ENCODE measurements at regions not wholly inside any gene's neighbourhood (a gene's known extent, or its start where the extent isn't known, plus 50 kb on each side); places are given as distances from the start of the nearest gene placed in this dataset.
"Not testable (repeated sequence)": the region's sequence is repeated elsewhere in the genome, so short reads cannot be mapped to it uniquely, and the experiment has no call there.

- not testable (repeated sequence) for TF ChIP-seq CTCF, POLR2A (IDR thresholded peaks at IDR 0.05)
Measured at GRCh38 chr21:18567770-18568169, 164.2 kb upstream of the TMPRSS15 start.

Measured in heart left ventricle (tissue), 13 donors.